GM23338 (cell line): ENCODE measurements at regions not wholly inside any gene's neighbourhood (a gene's known extent, or its start where the extent isn't known, plus 50 kb on each side); places are given as distances from the start of the nearest gene placed in this dataset.

Source experiments
- CREB1 ChIP-seq: fragments of 250-450 bp; sonication (Bioruptor Pico); IDR thresholded peaks from 2 replicates; pipeline ENCODE4 v1.5.0; 2020; ENCODE audit warnings: low read depth, mild to moderate bottlenecking, moderate library complexity
- EZH2 ChIP-seq: fragments of 200-600 bp; sonication (generic); IDR thresholded peaks from one replicate; pipeline ENCODE4 v1.8.0; 2017; ENCODE audit warnings: antibody characterized with exemption, mild to moderate bottlenecking, low read depth; ENCODE audit not compliant: unreplicated experiment
- JUNB ChIP-seq: IDR thresholded peaks from one replicate; pipeline ENCODE4 v1.6.1; 2016; ENCODE audit warnings: antibody characterized with exemption; ENCODE audit not compliant: unreplicated experiment
- ZNF114 ChIP-seq: fragments of 250-450 bp; sonication (Bioruptor Pico); IDR thresholded peaks from 2 replicates; pipeline ENCODE4 v1.5.0; 2020; ENCODE audit warnings: mild to moderate bottlenecking, moderate library complexity
- TF ChIP-seq, protein P1 (sequence below), 2 experiments: fragments of 200-600 bp in 1 of 2; sonication (generic) in 1 of 2; conservative IDR thresholded peaks; 2 replicates each; pipeline versions ENCODE4 v1.5.1 to v1.6.1; 2016 to 2017; ENCODE audit warnings: antibody characterized with exemption in 2 of 2, low read depth in 2 of 2, mild to moderate bottlenecking in 2 of 2, moderate library complexity in 1 of 2
- TF ChIP-seq, protein P2 (sequence below): IDR thresholded peaks from one replicate; pipeline ENCODE4 v1.6.1; 2018; ENCODE audit warnings: antibody characterized with exemption; ENCODE audit not compliant: unreplicated experiment

DNA sequence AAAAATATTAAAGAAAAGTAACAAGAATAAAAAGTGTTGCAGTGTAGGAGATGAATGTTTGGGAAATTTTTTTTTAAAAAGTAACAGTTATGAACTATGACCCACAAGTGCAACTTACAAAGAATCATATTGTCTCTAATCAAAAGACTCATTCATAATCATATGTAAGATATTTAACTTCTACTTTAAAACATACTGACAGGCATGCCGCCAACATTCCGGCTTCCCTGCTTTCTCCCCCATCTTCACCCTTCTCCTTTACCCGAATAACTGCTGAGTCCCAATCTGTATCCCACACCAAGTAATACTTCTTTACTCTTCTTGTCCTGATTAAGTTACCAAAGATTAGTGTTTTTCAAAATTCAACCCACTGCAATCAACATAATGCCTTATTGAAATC, 598.8 kb upstream of the FRG1 start:
- TF ChIP-seq, protein P1, sequence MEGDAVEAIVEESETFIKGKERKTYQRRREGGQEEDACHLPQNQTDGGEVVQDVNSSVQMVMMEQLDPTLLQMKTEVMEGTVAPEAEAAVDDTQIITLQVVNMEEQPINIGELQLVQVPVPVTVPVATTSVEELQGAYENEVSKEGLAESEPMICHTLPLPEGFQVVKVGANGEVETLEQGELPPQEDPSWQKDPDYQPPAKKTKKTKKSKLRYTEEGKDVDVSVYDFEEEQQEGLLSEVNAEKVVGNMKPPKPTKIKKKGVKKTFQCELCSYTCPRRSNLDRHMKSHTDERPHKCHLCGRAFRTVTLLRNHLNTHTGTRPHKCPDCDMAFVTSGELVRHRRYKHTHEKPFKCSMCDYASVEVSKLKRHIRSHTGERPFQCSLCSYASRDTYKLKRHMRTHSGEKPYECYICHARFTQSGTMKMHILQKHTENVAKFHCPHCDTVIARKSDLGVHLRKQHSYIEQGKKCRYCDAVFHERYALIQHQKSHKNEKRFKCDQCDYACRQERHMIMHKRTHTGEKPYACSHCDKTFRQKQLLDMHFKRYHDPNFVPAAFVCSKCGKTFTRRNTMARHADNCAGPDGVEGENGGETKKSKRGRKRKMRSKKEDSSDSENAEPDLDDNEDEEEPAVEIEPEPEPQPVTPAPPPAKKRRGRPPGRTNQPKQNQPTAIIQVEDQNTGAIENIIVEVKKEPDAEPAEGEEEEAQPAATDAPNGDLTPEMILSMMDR (conservative IDR thresholded peaks at IDR 0.05; ENCODE audit: low read depth in 2 of 2), result no peak
- TF ChIP-seq, protein P2, sequence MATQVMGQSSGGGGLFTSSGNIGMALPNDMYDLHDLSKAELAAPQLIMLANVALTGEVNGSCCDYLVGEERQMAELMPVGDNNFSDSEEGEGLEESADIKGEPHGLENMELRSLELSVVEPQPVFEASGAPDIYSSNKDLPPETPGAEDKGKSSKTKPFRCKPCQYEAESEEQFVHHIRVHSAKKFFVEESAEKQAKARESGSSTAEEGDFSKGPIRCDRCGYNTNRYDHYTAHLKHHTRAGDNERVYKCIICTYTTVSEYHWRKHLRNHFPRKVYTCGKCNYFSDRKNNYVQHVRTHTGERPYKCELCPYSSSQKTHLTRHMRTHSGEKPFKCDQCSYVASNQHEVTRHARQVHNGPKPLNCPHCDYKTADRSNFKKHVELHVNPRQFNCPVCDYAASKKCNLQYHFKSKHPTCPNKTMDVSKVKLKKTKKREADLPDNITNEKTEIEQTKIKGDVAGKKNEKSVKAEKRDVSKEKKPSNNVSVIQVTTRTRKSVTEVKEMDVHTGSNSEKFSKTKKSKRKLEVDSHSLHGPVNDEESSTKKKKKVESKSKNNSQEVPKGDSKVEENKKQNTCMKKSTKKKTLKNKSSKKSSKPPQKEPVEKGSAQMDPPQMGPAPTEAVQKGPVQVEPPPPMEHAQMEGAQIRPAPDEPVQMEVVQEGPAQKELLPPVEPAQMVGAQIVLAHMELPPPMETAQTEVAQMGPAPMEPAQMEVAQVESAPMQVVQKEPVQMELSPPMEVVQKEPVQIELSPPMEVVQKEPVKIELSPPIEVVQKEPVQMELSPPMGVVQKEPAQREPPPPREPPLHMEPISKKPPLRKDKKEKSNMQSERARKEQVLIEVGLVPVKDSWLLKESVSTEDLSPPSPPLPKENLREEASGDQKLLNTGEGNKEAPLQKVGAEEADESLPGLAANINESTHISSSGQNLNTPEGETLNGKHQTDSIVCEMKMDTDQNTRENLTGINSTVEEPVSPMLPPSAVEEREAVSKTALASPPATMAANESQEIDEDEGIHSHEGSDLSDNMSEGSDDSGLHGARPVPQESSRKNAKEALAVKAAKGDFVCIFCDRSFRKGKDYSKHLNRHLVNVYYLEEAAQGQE, result no peak
- TF ChIP-seq JUNB (no peak), EZH2 (no peak), CREB1 (no peak), ZNF114 (CRISPR knock-in tag) (no peak)
